GM12872 (cell line): ENCODE measurements at regions not wholly inside any gene's neighbourhood (a gene's known extent, or its start where the extent isn't known, plus 50 kb on each side); places are given as distances from the start of the nearest gene placed in this dataset.

Experiments used
- CTCF ChIP-seq: IDR thresholded peaks from 3 replicates; pipeline ENCODE4 v1.5.1; 2011; ENCODE audit warnings: low read depth, mild to moderate bottlenecking, low read length, moderate library complexity; ENCODE audit not compliant: insufficient read depth

GRCh38 chr17:53630638-53631037 is 192.1 kb upstream of the KIF2B start:
- TF ChIP-seq CTCF, result no peak

GRCh38 chr17:53630115-53630514 is 192.6 kb upstream of the KIF2B start:
- TF ChIP-seq CTCF, result no peak

- TF ChIP-seq CTCF, result no peak
These were observed 193.5 kb upstream of the KIF2B start for GRCh38 chr17:53629188-53629587.

- no peak for TF ChIP-seq CTCF
These were observed 194.7 kb upstream of the KIF2B start for GRCh38 chr17:53628011-53628410.

- TF ChIP-seq CTCF, result no peak
These were observed 195.2 kb upstream of the KIF2B start for GRCh38 chr17:53627511-53627910.

- no peak for TF ChIP-seq CTCF
These were observed 196.4 kb upstream of the KIF2B start for GRCh38 chr17:53626286-53626685.

GRCh38 chr17:53619025-53619424 is 203.7 kb upstream of the KIF2B start:
- TF ChIP-seq CTCF, result no peak

GRCh38 chr17:53607475-53607874 is 215.3 kb upstream of the KIF2B start:
- TF ChIP-seq CTCF, result no peak
